Karpas-422 (cell line): ENCODE measurements at regions not wholly inside any gene's neighbourhood (a gene's known extent, or its start where the extent isn't known, plus 50 kb on each side); places are given as distances from the start of the nearest gene placed in this dataset.
"Not testable (repeated sequence)": the region's sequence is repeated elsewhere in the genome, so short reads cannot be mapped to it uniquely, and the experiment has no call there.

Experiments
- DNase-seq: peaks from one replicate; pipeline ENCODE4 v3.0.0-alpha.2; 2015
- H2AFZ ChIP-seq: fragments of 200-600 bp; sonication (generic); 2 replicates; pipeline ENCODE4 v1.6.1; 2014; ENCODE audit warnings: antibody characterized with exemption, low read length, mixed read lengths
- H3K27ac ChIP-seq: fragments of 200-600 bp; sonication (generic); 2 replicates; pipeline ENCODE4 v1.5.1; 2014; ENCODE audit warnings: mild to moderate bottlenecking, low read length, moderate library complexity
- H3K27me3 ChIP-seq: fragments of 200-600 bp; sonication (generic); 2 replicates; pipeline ENCODE4 v1.6.1; 2014; ENCODE audit warnings: low read length, mixed read lengths
- H3K36me3 ChIP-seq: fragments of 200-600 bp; sonication (generic); 2 replicates; pipeline ENCODE4 v1.6.1; 2014; ENCODE audit warnings: low read length, mixed read lengths; ENCODE audit not compliant: insufficient read depth
- H3K4me1 ChIP-seq: fragments of 200-600 bp; sonication (generic); 2 replicates; pipeline ENCODE4 v1.6.1; 2014; ENCODE audit warnings: mild to moderate bottlenecking, low read length, mixed read lengths
- H3K4me2 ChIP-seq: fragments of 200-600 bp; sonication (generic); 2 replicates; pipeline ENCODE4 v1.6.1; 2014; ENCODE audit warnings: low read length, low read depth, mild to moderate bottlenecking; ENCODE audit not compliant: poor library complexity, severe bottlenecking
- H3K4me3 ChIP-seq: fragments of 200-600 bp; sonication (generic); 2 replicates; pipeline ENCODE4 v1.5.1; 2014; ENCODE audit warnings: mild to moderate bottlenecking, antibody characterized with exemption, low read length, mixed read lengths
- H3K79me2 ChIP-seq: fragments of 200-600 bp; sonication (generic); 2 replicates; pipeline ENCODE4 v1.6.1; 2014; ENCODE audit warnings: mild to moderate bottlenecking, low read length, mixed read lengths
- H3K9ac ChIP-seq: fragments of 200-600 bp; sonication (generic); 2 replicates; pipeline ENCODE4 v1.6.0; 2014; ENCODE audit warnings: low read length
- H3K9me2 ChIP-seq: fragments of 200-600 bp; sonication (generic), shearing (Covaris generic); replicated peaks from 2 replicates; pipeline ENCODE4 v1.6.0; 2014; ENCODE audit warnings: mild to moderate bottlenecking, low read length, moderate library complexity; ENCODE audit not compliant: insufficient read depth
- H3K9me3 ChIP-seq: fragments of 300-700, 200-600 bp; sonication (generic); 2 replicates; pipeline ENCODE4 v1.6.1; 2014; ENCODE audit warnings: low read length, mixed read lengths
- H4K20me1 ChIP-seq: fragments of 200-600 bp; sonication (generic); 2 replicates; pipeline ENCODE4 v1.6.1; 2014; ENCODE audit warnings: mild to moderate bottlenecking, antibody characterized with exemption, low read length, low read depth; ENCODE audit not compliant: insufficient read depth

GRCh38 chr12:90794212-90794611 is 160.8 kb downstream of the CCER1 start:
- Histone ChIP-seq H3K4me2 (no peak overlapping the region), H3K9me3 (no peaks in the 10 kb centered on the region), H3K9ac (no peak overlapping the region), H3K27me3 (no peaks in the 10 kb centered on the region), H3K36me3 (no peaks in the 10 kb centered on the region), H2AFZ (no peak overlapping the region), H3K79me2 (no peaks in the 10 kb centered on the region), H3K27ac (no peak overlapping the region), H4K20me1 (no peaks in the 10 kb centered on the region), H3K4me1 (no peaks in the 10 kb centered on the region), H3K4me3 (no peak overlapping the region), H3K9me2 (no peaks in the 10 kb centered on the region)
- DNase-seq, result no peak

- not testable (repeated sequence) for H3K4me3 ChIP-seq, H3K4me2 ChIP-seq, DNase-seq, H3K27ac ChIP-seq, H3K9me2 ChIP-seq, H4K20me1 ChIP-seq, H2AFZ ChIP-seq, H3K9ac ChIP-seq, H3K9me3 ChIP-seq, H3K79me2 ChIP-seq, H3K27me3 ChIP-seq, H3K36me3 ChIP-seq, H3K4me1 ChIP-seq
These were observed 162.3 kb downstream of the CCER1 start for GRCh38 chr12:90792718-90793117.

GRCh38 chr12:90791445-90791844 is 163.5 kb downstream of the CCER1 start:
- Histone ChIP-seq H3K9me2 (no peaks in the 10 kb centered on the region), H3K9me3 (no peaks in the 10 kb centered on the region), H4K20me1 (no peaks in the 10 kb centered on the region), H3K4me2 (no peak overlapping the region), H3K9ac (no peak overlapping the region), H3K4me3 (no peak overlapping the region), H3K4me1 (no peaks in the 10 kb centered on the region), H3K36me3 (no peaks in the 10 kb centered on the region), H3K79me2 (no peaks in the 10 kb centered on the region), H3K27ac (no peak overlapping the region), H2AFZ (no peak overlapping the region), H3K27me3 (no peaks in the 10 kb centered on the region)
- no peak for DNase-seq

DNA sequence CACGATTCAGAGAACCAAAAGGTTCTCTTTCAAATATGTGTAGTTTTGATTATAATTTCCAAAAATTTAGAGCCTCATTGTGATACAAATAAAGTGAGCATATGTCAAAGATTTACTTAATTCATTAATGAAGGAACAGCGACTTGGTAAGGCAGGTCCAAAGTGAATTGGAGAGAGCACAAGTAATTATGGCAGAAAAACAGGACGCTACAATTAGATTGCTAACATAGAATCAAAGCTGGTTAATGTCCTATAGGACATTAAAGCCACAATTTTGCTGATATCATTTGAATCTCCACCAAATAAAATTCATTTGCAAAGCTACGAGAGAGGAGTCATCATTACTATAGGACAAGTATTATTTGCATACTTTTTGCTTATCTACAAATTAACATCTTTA is 164.2 kb downstream of the CCER1 start:
- no peaks in the 10 kb centered on the region for H3K9me2 ChIP-seq
- H2AFZ ChIP-seq, result no peak overlapping the region
- no peaks in the 10 kb centered on the region for H3K9me3 ChIP-seq
- no peaks in the 10 kb centered on the region for H3K79me2 ChIP-seq
- no peak overlapping the region for H3K9ac ChIP-seq
- no peaks in the 10 kb centered on the region for H3K27me3 ChIP-seq
- no peak for DNase-seq
- H4K20me1 ChIP-seq, result no peaks in the 10 kb centered on the region
- H3K27ac ChIP-seq, result no peak overlapping the region
- H3K36me3 ChIP-seq, result no peaks in the 10 kb centered on the region
- no peaks in the 10 kb centered on the region for H3K4me1 ChIP-seq
- H3K4me3 ChIP-seq, result no peak overlapping the region
- H3K4me2 ChIP-seq, result no peak overlapping the region

GRCh38 chr12:90773491-90773890 is 181.5 kb downstream of the CCER1 start:
- no peaks in the 10 kb centered on the region for H3K9me2 ChIP-seq
- H4K20me1 ChIP-seq, result no peaks in the 10 kb centered on the region
- H3K9ac ChIP-seq, result no peak overlapping the region
- no peak overlapping the region for H2AFZ ChIP-seq
- no peak overlapping the region for H3K27ac ChIP-seq
- H3K4me3 ChIP-seq, result no peak overlapping the region
- H3K4me1 ChIP-seq, result no peaks in the 10 kb centered on the region
- H3K36me3 ChIP-seq, result no peaks in the 10 kb centered on the region
- no peaks in the 10 kb centered on the region for H3K27me3 ChIP-seq
- no peaks in the 10 kb centered on the region for H3K79me2 ChIP-seq
- no peak overlapping the region for H3K4me2 ChIP-seq
- peaks cover 9% of the 10 kb centered on the region for H3K9me3 ChIP-seq
- no peak for DNase-seq

GRCh38 chr12:90770861-90771260 is 184.1 kb downstream of the CCER1 start:
- no peaks in the 10 kb centered on the region for H4K20me1 ChIP-seq
- no peaks in the 10 kb centered on the region for H3K9me2 ChIP-seq
- H2AFZ ChIP-seq, result no peak overlapping the region
- no peak overlapping the region for H3K27ac ChIP-seq
- H3K9me3 ChIP-seq, result no peaks in the 10 kb centered on the region; the same call in 1 of the 2 replicates
- H3K4me2 ChIP-seq, result no peak overlapping the region
- H3K9ac ChIP-seq, result no peak overlapping the region
- H3K79me2 ChIP-seq, result no peaks in the 10 kb centered on the region
- H3K36me3 ChIP-seq, result no peaks in the 10 kb centered on the region
- no peak for DNase-seq
- no peaks in the 10 kb centered on the region for H3K27me3 ChIP-seq
- no peaks in the 10 kb centered on the region for H3K4me1 ChIP-seq
- no peak overlapping the region for H3K4me3 ChIP-seq

- no peaks in the 10 kb centered on the region for H3K4me1 ChIP-seq
- H3K9ac ChIP-seq, result no peak overlapping the region
- no peaks in the 10 kb centered on the region for H3K79me2 ChIP-seq
- H3K36me3 ChIP-seq, result no peaks in the 10 kb centered on the region
- H4K20me1 ChIP-seq, result no peaks in the 10 kb centered on the region
- H2AFZ ChIP-seq, result no peak overlapping the region
- H3K4me2 ChIP-seq, result no peak overlapping the region
- H3K27me3 ChIP-seq, result no peaks in the 10 kb centered on the region
- H3K27ac ChIP-seq, result no peak overlapping the region
- no peak overlapping the region for H3K4me3 ChIP-seq
- no peaks in the 10 kb centered on the region for H3K9me2 ChIP-seq
- DNase-seq, result no peak
- no peaks in the 10 kb centered on the region; the same call in 1 of the 2 replicates for H3K9me3 ChIP-seq
These were observed 197.0 kb downstream of the CCER1 start for GRCh38 chr12:90757957-90758356.

DNA sequence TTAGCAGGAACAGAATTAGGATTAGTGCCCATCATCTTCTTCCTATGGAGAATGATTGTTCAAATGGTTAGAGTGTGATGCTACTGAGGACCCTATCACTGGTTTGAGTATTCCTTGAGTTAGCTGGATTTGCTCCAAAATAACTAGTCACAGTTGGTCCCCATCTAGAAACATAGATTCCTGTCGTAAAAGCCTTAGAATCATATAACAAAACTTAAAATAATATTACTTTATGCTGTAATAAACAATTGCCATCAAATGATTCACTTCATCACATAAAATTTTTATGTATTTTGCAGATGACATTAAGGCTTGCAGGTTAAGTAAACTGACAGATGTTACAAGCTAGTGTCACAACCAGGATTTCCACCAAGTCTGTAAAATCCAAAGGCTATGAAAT is 209.8 kb downstream of the CCER1 start:
- H3K36me3 ChIP-seq, result no peaks in the 10 kb centered on the region
- no peak overlapping the region for H2AFZ ChIP-seq
- H3K4me3 ChIP-seq, result no peak overlapping the region

DNA sequence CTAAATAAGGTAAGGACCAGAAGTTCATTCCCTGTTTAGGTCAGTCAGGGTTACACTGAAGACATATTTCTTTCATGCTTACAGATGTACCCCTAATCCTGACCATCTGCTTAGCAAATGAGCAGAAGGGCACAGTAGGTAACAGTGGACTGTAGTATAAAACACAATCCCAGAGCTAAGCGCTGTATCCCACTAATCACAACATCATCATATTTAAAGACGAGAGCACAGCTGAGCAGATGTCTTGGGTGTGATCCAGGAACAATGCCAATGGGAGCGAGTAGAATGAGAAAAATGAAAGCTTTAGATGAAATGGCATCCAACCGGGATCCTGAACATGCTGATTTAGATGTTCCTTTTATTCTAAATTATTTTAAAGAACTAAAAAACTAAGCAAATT is 213.4 kb downstream of the CCER1 start:
- Histone ChIP-seq H3K9ac (no peak overlapping the region), H3K4me2 (no peak overlapping the region), H3K4me3 (no peak overlapping the region), H4K20me1 (no peaks in the 10 kb centered on the region), H3K36me3 (no peaks in the 10 kb centered on the region), H2AFZ (no peak overlapping the region), H3K4me1 (no peaks in the 10 kb centered on the region), H3K27ac (no peak overlapping the region), H3K27me3 (no peaks in the 10 kb centered on the region), H3K9me2 (no peaks in the 10 kb centered on the region), H3K9me3 (no peaks in the 10 kb centered on the region), H3K79me2 (no peaks in the 10 kb centered on the region)
- DNase-seq, result no peak

More for the DNA sequence above, 209.8 kb downstream of the CCER1 start:
- DNase-seq, result no peak
- Histone ChIP-seq H4K20me1 (no peaks in the 10 kb centered on the region), H3K9me3 (no peaks in the 10 kb centered on the region), H3K4me1 (no peaks in the 10 kb centered on the region), H3K9ac (no peak overlapping the region), H3K9me2 (no peaks in the 10 kb centered on the region), H3K27ac (no peak overlapping the region), H3K27me3 (no peaks in the 10 kb centered on the region), H3K4me2 (no peak overlapping the region), H3K79me2 (no peaks in the 10 kb centered on the region)
